Vagina (tissue), 2 donors: ENCODE measurements at regions not wholly inside any gene's neighbourhood (a gene's known extent, or its start where the extent isn't known, plus 50 kb on each side); places are given as distances from the start of the nearest gene placed in this dataset.

Experiments
- DNase-seq, 2 donors: peaks; one replicate each; pipeline ENCODE4 v3.0.0-alpha.2; 2017; ENCODE audit errors: extremely low spot score in 2 of 2
- H3K27ac ChIP-seq: fragments of 200-600 bp; sonication (generic); one replicate; pipeline ENCODE4 v1.5.1; 2019
- H3K27me3 ChIP-seq: fragments of 200-600 bp; sonication (generic); one replicate; pipeline ENCODE4 v1.5.1; 2019
- H3K36me3 ChIP-seq, 2 donors: fragments of 200-600 bp; sonication (generic); one replicate each; pipeline ENCODE4 v1.5.1; 2017 to 2019
- H3K4me1 ChIP-seq: fragments of 200-600 bp; sonication (generic); one replicate; pipeline ENCODE4 v1.5.1; 2019
- H3K4me3 ChIP-seq, 2 donors: fragments of 200-600 bp; sonication (generic); 1 replicate in 1 of 2; 2 replicates in 1 of 2; pipeline ENCODE4 v1.5.1; 2016 to 2019
- H3K9me3 ChIP-seq: fragments of 200-600 bp; sonication (generic); one replicate; pipeline ENCODE4 v1.5.1; 2019
- CTCF ChIP-seq, 3 experiments: fragments of 450-650 bp in 2 of 3; fragments of 200-600 bp in 1 of 3; sonication (generic) in 1 of 3; IDR thresholded peaks; one replicate each; pipeline ENCODE4 v1.5.1; 2017 to 2019; ENCODE audit warnings: antibody characterized with exemption in 3 of 3, mild to moderate bottlenecking in 2 of 3, moderate library complexity in 2 of 3
- POLR2A ChIP-seq, 2 donors: fragments of 450-650 bp; IDR thresholded peaks; one replicate each; pipeline ENCODE4 v1.6.1; 2017; ENCODE audit warnings: antibody characterized with exemption in 2 of 2, mild to moderate bottlenecking in 2 of 2, moderate library complexity in 2 of 2
- POLR2AphosphoS5 ChIP-seq, 2 donors: sonication (generic); formaldehyde crosslinking; IDR thresholded peaks; one replicate each; pipeline ENCODE4 v1.9.0; 2017; ENCODE audit warnings: antibody characterized with exemption in 2 of 2, mild to moderate bottlenecking in 2 of 2, low read depth in 1 of 2; ENCODE audit not compliant: insufficient read depth in 1 of 2
- intact Hi-C: fragments of 100-400 bp; cut with DNase I; formaldehyde crosslinking; loops from one replicate; pipeline ENCODE4 v1.15.1; 2023

- no peaks in the 10 kb centered on the region for H3K27me3 ChIP-seq
- no peaks in the 10 kb centered on the region for H3K36me3 ChIP-seq
- no peak overlapping the region for H3K27ac ChIP-seq
- DNase-seq: no peak
- TF ChIP-seq POLR2A (IDR thresholded peaks at IDR 0.05) (no peak), POLR2AphosphoS5 (IDR thresholded peaks at IDR 0.05; ENCODE audit: insufficient read depth in 1 of 2, low read depth in 1 of 2) (no peak), CTCF (IDR thresholded peaks at IDR 0.05) (no peak)
- no peaks in the 10 kb centered on the region for H3K4me1 ChIP-seq
- no peak overlapping the region for H3K4me3 ChIP-seq
- H3K9me3 ChIP-seq: no peaks in the 10 kb centered on the region
- intact Hi-C loops: no loop called here
These were observed 447.9 kb downstream of the DSEL start for GRCh38 chr18:67068608-67069007.

- no peaks in the 10 kb centered on the region for H3K4me1 ChIP-seq
- H3K9me3 ChIP-seq: no peaks in the 10 kb centered on the region
- H3K4me3 ChIP-seq: no peak overlapping the region
- TF ChIP-seq CTCF (IDR thresholded peaks at IDR 0.05) (no peak), POLR2AphosphoS5 (IDR thresholded peaks at IDR 0.05; ENCODE audit: insufficient read depth in 1 of 2, low read depth in 1 of 2) (no peak), POLR2A (IDR thresholded peaks at IDR 0.05) (no peak)
- H3K27ac ChIP-seq: no peak overlapping the region
- intact Hi-C loops: no loop called here
- no peaks in the 10 kb centered on the region for H3K27me3 ChIP-seq
- H3K36me3 ChIP-seq: no peaks in the 10 kb centered on the region
- DNase-seq: no peak
These were observed 443.4 kb upstream of the CDH19 start for GRCh38 chr18:67047334-67047733.

- TF ChIP-seq POLR2A (IDR thresholded peaks at IDR 0.05) (no peak), POLR2AphosphoS5 (IDR thresholded peaks at IDR 0.05; ENCODE audit: insufficient read depth in 1 of 2, low read depth in 1 of 2) (no peak), CTCF (IDR thresholded peaks at IDR 0.05) (no peak)
- intact Hi-C loops: no loop called here
- H3K4me3 ChIP-seq: no peak overlapping the region
These were observed 439.4 kb upstream of the CDH19 start for GRCh38 chr18:67043276-67043675.

GRCh38 chr18:67041334-67041733 lies 437.4 kb upstream of the CDH19 start:
- TF ChIP-seq POLR2A (IDR thresholded peaks at IDR 0.05): no peak
- TF ChIP-seq CTCF (IDR thresholded peaks at IDR 0.05): no peak
- no peak for TF ChIP-seq POLR2AphosphoS5 (IDR thresholded peaks at IDR 0.05; ENCODE audit: insufficient read depth in 1 of 2, low read depth in 1 of 2)
- DNase-seq: no peak
- Histone ChIP-seq H3K4me1 (no peaks in the 10 kb centered on the region), H3K27me3 (no peaks in the 10 kb centered on the region), H3K4me3 (no peak overlapping the region), H3K9me3 (no peaks in the 10 kb centered on the region), H3K27ac (no peak overlapping the region), H3K36me3 (no peaks in the 10 kb centered on the region)
- intact Hi-C loops: no loop called here

More at GRCh38 chr18:67043276-67043675, 439.4 kb upstream of the CDH19 start:
- Histone ChIP-seq H3K9me3 (no peaks in the 10 kb centered on the region), H3K36me3 (no peaks in the 10 kb centered on the region), H3K27ac (no peak overlapping the region), H3K4me1 (no peaks in the 10 kb centered on the region), H3K27me3 (no peaks in the 10 kb centered on the region)
- DNase-seq: no peak

- Histone ChIP-seq H3K27ac (no peak overlapping the region), H3K4me3 (no peak overlapping the region), H3K9me3 (no peaks in the 10 kb centered on the region), H3K27me3 (no peaks in the 10 kb centered on the region), H3K36me3 (no peaks in the 10 kb centered on the region), H3K4me1 (no peaks in the 10 kb centered on the region)
- TF ChIP-seq CTCF (IDR thresholded peaks at IDR 0.05): no peak
- TF ChIP-seq POLR2A (IDR thresholded peaks at IDR 0.05): no peak
- TF ChIP-seq POLR2AphosphoS5 (IDR thresholded peaks at IDR 0.05; ENCODE audit: insufficient read depth in 1 of 2, low read depth in 1 of 2): no peak
- intact Hi-C loops: no loop called here
- DNase-seq: no peak
These were observed 431.1 kb upstream of the CDH19 start for GRCh38 chr18:67035026-67035425.
